ENCODE measurements at regions not wholly inside any gene's neighbourhood (a gene's known extent, or its start where the extent isn't known, plus 50 kb on each side); places are given as distances from the start of the nearest gene placed in this dataset.

- no peak for DNase-seq (ENCODE audit: low read depth, low spot score)
- in situ Hi-C loops (cut with HindIII; ENCODE audit: low pct_unique_long_range_greater_than_20kb, low sequenced_read_pairs), result no loop called here
Measured at GRCh38 chr1:87632232-87632631, 303.6 kb downstream of the LMO4 start.

- in situ Hi-C loops (cut with HindIII; ENCODE audit: low pct_unique_long_range_greater_than_20kb, low sequenced_read_pairs), result no loop called here
- DNase-seq (ENCODE audit: low read depth, low spot score), result no peak
Measured at GRCh38 chr1:87636198-87636892, 307.7 kb downstream of the LMO4 start.

- in situ Hi-C loops (cut with HindIII; ENCODE audit: low pct_unique_long_range_greater_than_20kb, low sequenced_read_pairs), result no loop called here
- DNase-seq (ENCODE audit: low read depth, low spot score), result no peak
Measured at GRCh38 chr1:87638636-87639035, 310.0 kb downstream of the LMO4 start.

- in situ Hi-C loops (cut with HindIII; ENCODE audit: low pct_unique_long_range_greater_than_20kb, low sequenced_read_pairs), result no loop called here
- DNase-seq (ENCODE audit: low read depth, low spot score), result no peak
Measured at GRCh38 chr1:87641996-87642395, 313.3 kb downstream of the LMO4 start.

- peak; percentile 32 for DNase-seq (ENCODE audit: low read depth, low spot score)
- in situ Hi-C loops (cut with HindIII; ENCODE audit: low pct_unique_long_range_greater_than_20kb, low sequenced_read_pairs), result no loop called here
Measured at GRCh38 chr1:87642581-87643221, 314.0 kb downstream of the LMO4 start.

- in situ Hi-C loops (cut with HindIII; ENCODE audit: low pct_unique_long_range_greater_than_20kb, low sequenced_read_pairs), result no loop called here
- no peak for DNase-seq (ENCODE audit: low read depth, low spot score)
Measured at GRCh38 chr1:87644033-87644578, 315.4 kb downstream of the LMO4 start.

- in situ Hi-C loops (cut with HindIII; ENCODE audit: low pct_unique_long_range_greater_than_20kb, low sequenced_read_pairs), result no loop called here
- DNase-seq (ENCODE audit: low read depth, low spot score), result no peak
Measured at GRCh38 chr1:87644579-87645190, 316.0 kb downstream of the LMO4 start.

- in situ Hi-C loops (cut with HindIII; ENCODE audit: low pct_unique_long_range_greater_than_20kb, low sequenced_read_pairs), result no loop called here
- no peak for DNase-seq (ENCODE audit: low read depth, low spot score)
Measured at GRCh38 chr1:87647430-87648177, 318.9 kb downstream of the LMO4 start.

GRCh38 chr1:87648323-87649119 lies 319.8 kb downstream of the LMO4 start:
- in situ Hi-C loops (cut with HindIII; ENCODE audit: low pct_unique_long_range_greater_than_20kb, low sequenced_read_pairs), result no loop called here
- DNase-seq (ENCODE audit: low read depth, low spot score), result no peak

GRCh38 chr1:87650306-87650705 lies 321.6 kb downstream of the LMO4 start:
- in situ Hi-C loops (cut with HindIII; ENCODE audit: low pct_unique_long_range_greater_than_20kb, low sequenced_read_pairs), result no loop called here
- DNase-seq (ENCODE audit: low read depth, low spot score), result no peak

GRCh38 chr1:87652176-87652575 lies 323.5 kb downstream of the LMO4 start:
- in situ Hi-C loops (cut with HindIII; ENCODE audit: low pct_unique_long_range_greater_than_20kb, low sequenced_read_pairs), result no loop called here
- DNase-seq (ENCODE audit: low read depth, low spot score), result no peak

GRCh38 chr1:87665151-87665550 lies 336.5 kb downstream of the LMO4 start:
- in situ Hi-C loops (cut with HindIII; ENCODE audit: low pct_unique_long_range_greater_than_20kb, low sequenced_read_pairs), result no loop called here
- no peak for DNase-seq (ENCODE audit: low read depth, low spot score)

- no peak for DNase-seq (ENCODE audit: low read depth, low spot score)
- in situ Hi-C loops (cut with HindIII; ENCODE audit: low pct_unique_long_range_greater_than_20kb, low sequenced_read_pairs), result no loop called here
Measured at GRCh38 chr1:87666681-87667080, 338.0 kb downstream of the LMO4 start.

- in situ Hi-C loops (cut with HindIII; ENCODE audit: low pct_unique_long_range_greater_than_20kb, low sequenced_read_pairs), result no loop called here
- no peak for DNase-seq (ENCODE audit: low read depth, low spot score)
Measured at GRCh38 chr1:87669674-87670073, 341.0 kb downstream of the LMO4 start.

GRCh38 chr1:87673309-87673708 lies 344.6 kb downstream of the LMO4 start:
- in situ Hi-C loops (cut with HindIII; ENCODE audit: low pct_unique_long_range_greater_than_20kb, low sequenced_read_pairs), result no loop called here
- DNase-seq (ENCODE audit: low read depth, low spot score), result no peak

- in situ Hi-C loops (cut with HindIII; ENCODE audit: low pct_unique_long_range_greater_than_20kb, low sequenced_read_pairs), result no loop called here
- DNase-seq (ENCODE audit: low read depth, low spot score), result peak; percentile 11
Measured at GRCh38 chr1:87673748-87674147, 345.1 kb downstream of the LMO4 start.

GRCh38 chr1:87674791-87675190 lies 346.1 kb downstream of the LMO4 start:
- in situ Hi-C loops (cut with HindIII; ENCODE audit: low pct_unique_long_range_greater_than_20kb, low sequenced_read_pairs), result no loop called here
- DNase-seq (ENCODE audit: low read depth, low spot score), result no peak

All from SK-MEL-5 (cell line).